HG03378 (cell line): ENCODE measurements at regions not wholly inside any gene's neighbourhood (a gene's known extent, or its start where the extent isn't known, plus 50 kb on each side); places are given as distances from the start of the nearest gene placed in this dataset.

Experiments used
- ATAC-seq: cut with Tn5 transposase; IDR thresholded peaks from one replicate; pipeline ENCODE4 v1.9.1; 2021; ENCODE audit warnings: mild to moderate bottlenecking, moderate library complexity; ENCODE audit not compliant: unreplicated experiment

GRCh38 chr18:34977838-34978532, 63.2 kb upstream of the MAPRE2 start:
- ATAC-seq, result no peak

- ATAC-seq, result no peak
These were observed 62.7 kb upstream of the MAPRE2 start for GRCh38 chr18:34978533-34978893.

GRCh38 chr18:34978953-34979608, 62.1 kb upstream of the MAPRE2 start:
- ATAC-seq, result peak; percentile 51

- no peak for ATAC-seq
These were observed 59.7 kb upstream of the MAPRE2 start for GRCh38 chr18:34981487-34981886.

GRCh38 chr18:34985963-34986362, 55.2 kb upstream of the MAPRE2 start:
- ATAC-seq, result no peak

- no peak for ATAC-seq
These were observed 50.6 kb upstream of the MAPRE2 start for GRCh38 chr18:34990597-34990996.

- ATAC-seq, result no peak
These were observed 50.1 kb upstream of the MAPRE2 start for GRCh38 chr18:34991152-34991551.
